ENCODE measurements at regions not wholly inside any gene's neighbourhood (a gene's known extent, or its start where the extent isn't known, plus 50 kb on each side); places are given as distances from the start of the nearest gene placed in this dataset.

- TF ChIP-seq CTCF (IDR thresholded peaks at IDR 0.05) (no peak), POLR2A (IDR thresholded peaks at IDR 0.05) (no peak), POLR2AphosphoS5 (IDR thresholded peaks at IDR 0.05) (no peak)
Observed at GRCh38 chr13:43992211-43992610, 112.5 kb downstream of the LACC1 start.
